A549 (cell line): ENCODE measurements at regions not wholly inside any gene's neighbourhood (a gene's known extent, or its start where the extent isn't known, plus 50 kb on each side); places are given as distances from the start of the nearest gene placed in this dataset.

Experiments
- ATAC-seq, 2 experiments: fragments of 200-7000 bp in 1 of 2; fragments of >200 bp in 1 of 2; cut with Nextera tagmentation in 1 of 2; cut with Tn5 transposase in 1 of 2; 3 replicates each; pipeline versions ENCODE4 v1.8.0 to v1.9.1; 2018 to 2020; ENCODE audit warnings: mild to moderate bottlenecking in 1 of 2, moderate library complexity in 1 of 2
- CTCF ChIA-PET: fragments of 300-600 bp; sonication (Branson Sonifier 250); formaldehyde crosslinking; extraction: SDS; loops from one replicate; lab custom pipeline; 2021; ENCODE audit warnings: antibody characterized with exemption, inconsistent platforms; lab: Yijun Ruan, JAX
- POLR2A ChIA-PET: fragments of 350-600 bp; formaldehyde crosslinking; extraction: SDS; loops from one replicate; lab custom pipeline; 2021; ENCODE audit warnings: antibody characterized with exemption, inconsistent platforms; lab: Yijun Ruan, JAX
- DNase-seq, 2 experiments: peaks; one replicate each; pipeline versions ENCODE4 v3.0.0 to v3.0.0-alpha.2; 2011 to 2016; ENCODE audit warnings: low read depth in 1 of 2, low spot score in 1 of 2
- FAIRE-seq: peaks from 2 replicates; lab custom pipeline; 2011; peaks lifted over from hg19 to GRCh38; lab: Jason Lieb, UNC
- H3K27ac ChIP-seq, 2 experiments: fragments of >200 bp; sonication (Bioruptor Twin); formaldehyde crosslinking; 3 replicates each; pipeline ENCODE4 v1.5.1; 2016 to 2017
- H3K4me1 ChIP-seq: fragments of >200 bp; sonication (Bioruptor Twin); formaldehyde crosslinking; 3 replicates; pipeline ENCODE4 v1.6.1; 2016
- H3K4me2 ChIP-seq: fragments of >200 bp; sonication (Bioruptor Twin); formaldehyde crosslinking; 3 replicates; pipeline ENCODE4 v1.6.1; 2016
- H3K4me3 ChIP-seq: fragments of >200 bp; sonication (Bioruptor Twin); formaldehyde crosslinking; 3 replicates; pipeline ENCODE4 v1.5.1; 2016
- H3K9me3 ChIP-seq: fragments of >200 bp; sonication (Bioruptor Twin); formaldehyde crosslinking; 3 replicates; pipeline ENCODE4 v1.6.1; 2016
- BCL3 ChIP-seq: fragments of >200 bp; sonication (Bioruptor Twin); formaldehyde crosslinking; IDR thresholded peaks from 3 replicates; pipeline ENCODE4 v1.6.1; 2016
- BHLHE40 ChIP-seq: IDR thresholded peaks from 2 replicates; pipeline ENCODE4 v1.6.1; 2012; ENCODE audit warnings: low read depth, low read length, inconsistent platforms
- CBX8 ChIP-seq: fragments of 200-600 bp; sonication (generic); IDR thresholded peaks from 2 replicates; pipeline ENCODE4 v1.6.1; 2016
- CEBPB ChIP-seq, 2 experiments: fragments of >200 bp in 1 of 2; sonication (Bioruptor Twin) in 1 of 2; formaldehyde crosslinking in 1 of 2; IDR thresholded peaks; 2 replicates each; pipeline ENCODE4 v1.6.1; 2012 to 2016
- E2F6 ChIP-seq: IDR thresholded peaks from 2 replicates; pipeline ENCODE4 v1.6.1; 2012; ENCODE audit warnings: low read depth, borderline replicate concordance
- EHF ChIP-seq: fragments of 250-450 bp; sonication (Bioruptor Pico); IDR thresholded peaks from 2 replicates; pipeline ENCODE4 v1.5.0; 2020; ENCODE audit warnings: mild to moderate bottlenecking
- ESRRA ChIP-seq: fragments of 150-350 bp; IDR thresholded peaks from 2 replicates; pipeline ENCODE4 v1.6.1; 2014; ENCODE audit warnings: mild to moderate bottlenecking, low read length, borderline replicate concordance
- HDAC2 ChIP-seq: fragments of 200-600 bp; sonication (generic); IDR thresholded peaks from 2 replicates; pipeline ENCODE4 v1.6.1; 2016
- HES2 ChIP-seq: fragments of >200 bp; sonication (Bioruptor Twin); formaldehyde crosslinking; IDR thresholded peaks from 2 replicates; pipeline ENCODE4 v1.6.1; 2016
- JUN ChIP-seq, 2 experiments: fragments of >200 bp; sonication (Bioruptor Twin); formaldehyde crosslinking; IDR thresholded peaks; 2 replicates in 1 of 2; 3 replicates in 1 of 2; pipeline ENCODE4 v1.6.1; 2016 to 2017
- NFE2L2 ChIP-seq: fragments of 150-350 bp; conservative IDR thresholded peaks from 2 replicates; pipeline ENCODE4 v1.6.1; 2014; ENCODE audit warnings: low read length
- NR3C1 ChIP-seq: fragments of >200 bp; sonication (Bioruptor Twin); formaldehyde crosslinking; IDR thresholded peaks from 3 replicates; pipeline ENCODE4 v1.6.1; 2017
- POLR2AphosphoS2 ChIP-seq: conservative IDR thresholded peaks from 2 replicates; pipeline ENCODE4 v1.6.1; 2012; ENCODE audit warnings: low read length, improper control_type of control experiment, inconsistent platforms
- RARB ChIP-seq: fragments of 250-450 bp; sonication (Bioruptor Pico); IDR thresholded peaks from 2 replicates; pipeline ENCODE4 v1.8.0; 2021; ENCODE audit warnings: mild to moderate bottlenecking, moderate library complexity
- RCOR1 ChIP-seq: fragments of 150-350 bp; IDR thresholded peaks from 2 replicates; pipeline ENCODE4 v1.6.1; 2014; ENCODE audit warnings: antibody characterized with exemption, low read length, low read depth
- RNF2 ChIP-seq: fragments of 200-600 bp; sonication (generic); IDR thresholded peaks from 2 replicates; pipeline ENCODE4 v1.6.1; 2016; ENCODE audit warnings: low read depth, mild to moderate bottlenecking, antibody characterized with exemption, moderate library complexity, borderline replicate concordance
- ZC3H11A ChIP-seq: fragments of 450-650 bp; IDR thresholded peaks from 2 replicates; pipeline ENCODE4 v1.6.1; 2014; ENCODE audit warnings: antibody characterized with exemption, mild to moderate bottlenecking
- ZNF302 ChIP-seq: fragments of 250-450 bp; sonication (Bioruptor Pico); IDR thresholded peaks from 2 replicates; pipeline ENCODE4 v1.9.0; 2021; ENCODE audit warnings: inconsistent platforms, mild to moderate bottlenecking, moderate library complexity
- ZSCAN20 ChIP-seq: fragments of 250-450 bp; sonication (Bioruptor Pico); IDR thresholded peaks from 2 replicates; pipeline ENCODE4 v1.8.0; 2022; ENCODE audit warnings: mild to moderate bottlenecking, moderate library complexity
- WGBS: methylation state at CpG from one replicate; pipeline ENCODE4 v1.1.6; 2017; ENCODE audit errors: missing lambda C conversion rate; 5-methylcytosine and 5-hydroxymethylcytosine counted together
- TF ChIP-seq, protein P1 (sequence below): fragments of >200 bp; sonication (Bioruptor Twin); formaldehyde crosslinking; IDR thresholded peaks from 3 replicates; pipeline ENCODE4 v1.5.1; 2016
- TF ChIP-seq, protein P2 (sequence below): fragments of 150-350 bp; IDR thresholded peaks from 2 replicates; pipeline ENCODE4 v1.6.1; 2014; ENCODE audit warnings: low read depth, mild to moderate bottlenecking, low read length
- TF ChIP-seq, protein P3 (sequence below): fragments of 250-450 bp; sonication (Bioruptor Pico); IDR thresholded peaks from 2 replicates; pipeline ENCODE4 v1.5.0; 2021; ENCODE audit warnings: mild to moderate bottlenecking, moderate library complexity, borderline replicate concordance

DNA sequence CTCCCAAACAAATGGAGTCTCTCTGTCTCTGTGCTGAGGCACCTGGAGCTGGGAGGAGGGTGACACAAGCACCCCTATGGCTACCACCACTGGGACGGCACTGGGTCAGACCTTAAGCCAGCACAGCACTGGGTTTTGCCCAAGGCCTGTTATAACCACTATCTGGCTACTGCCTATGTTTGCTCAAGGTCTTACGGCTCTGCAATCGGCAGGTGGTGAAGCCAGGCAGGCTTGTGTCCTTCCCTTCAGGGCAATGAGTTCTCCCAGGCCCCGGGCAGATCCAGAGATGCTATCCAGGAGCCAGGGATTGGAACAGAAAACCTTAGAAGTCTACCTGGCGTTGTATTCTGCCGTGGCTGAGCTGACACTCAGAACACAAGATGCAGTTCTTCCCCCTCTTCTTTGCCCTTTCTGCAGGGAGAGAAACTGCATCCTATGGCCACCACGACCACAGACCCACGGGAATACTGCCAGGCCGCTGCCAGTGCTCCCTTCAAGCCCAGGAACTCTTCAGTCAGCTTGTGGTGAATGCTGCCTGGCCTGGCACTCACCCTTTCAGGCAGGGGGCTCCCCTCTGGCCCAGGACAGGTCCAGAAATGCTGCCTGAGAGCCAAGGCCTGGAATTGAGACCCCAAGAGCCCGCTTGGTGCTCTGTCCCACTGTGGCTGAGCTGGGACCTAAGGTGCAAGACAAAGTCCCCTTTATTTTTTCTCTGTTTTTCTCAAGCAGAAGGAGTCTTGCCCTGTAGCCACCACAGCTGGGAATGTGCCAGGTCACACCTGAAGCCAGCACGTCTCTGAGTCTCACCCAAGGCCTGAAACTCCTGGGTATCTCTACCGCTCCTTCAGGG lies 67.0 kb upstream of the FRMD1 start:
- FAIRE-seq (no peak), ATAC-seq (no peak), DNase-seq (no peak)
- WGBS, result 62% methylated on average over 8 of the region's 12 CpGs
- no peaks in the 10 kb centered on the region for H3K9me3 ChIP-seq
- TF ChIP-seq, protein P1, sequence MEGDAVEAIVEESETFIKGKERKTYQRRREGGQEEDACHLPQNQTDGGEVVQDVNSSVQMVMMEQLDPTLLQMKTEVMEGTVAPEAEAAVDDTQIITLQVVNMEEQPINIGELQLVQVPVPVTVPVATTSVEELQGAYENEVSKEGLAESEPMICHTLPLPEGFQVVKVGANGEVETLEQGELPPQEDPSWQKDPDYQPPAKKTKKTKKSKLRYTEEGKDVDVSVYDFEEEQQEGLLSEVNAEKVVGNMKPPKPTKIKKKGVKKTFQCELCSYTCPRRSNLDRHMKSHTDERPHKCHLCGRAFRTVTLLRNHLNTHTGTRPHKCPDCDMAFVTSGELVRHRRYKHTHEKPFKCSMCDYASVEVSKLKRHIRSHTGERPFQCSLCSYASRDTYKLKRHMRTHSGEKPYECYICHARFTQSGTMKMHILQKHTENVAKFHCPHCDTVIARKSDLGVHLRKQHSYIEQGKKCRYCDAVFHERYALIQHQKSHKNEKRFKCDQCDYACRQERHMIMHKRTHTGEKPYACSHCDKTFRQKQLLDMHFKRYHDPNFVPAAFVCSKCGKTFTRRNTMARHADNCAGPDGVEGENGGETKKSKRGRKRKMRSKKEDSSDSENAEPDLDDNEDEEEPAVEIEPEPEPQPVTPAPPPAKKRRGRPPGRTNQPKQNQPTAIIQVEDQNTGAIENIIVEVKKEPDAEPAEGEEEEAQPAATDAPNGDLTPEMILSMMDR, result no peak
- TF ChIP-seq RCOR1 (no peak), ZSCAN20 (CRISPR knock-in tag) (no peak)
- TF ChIP-seq, protein P2, sequence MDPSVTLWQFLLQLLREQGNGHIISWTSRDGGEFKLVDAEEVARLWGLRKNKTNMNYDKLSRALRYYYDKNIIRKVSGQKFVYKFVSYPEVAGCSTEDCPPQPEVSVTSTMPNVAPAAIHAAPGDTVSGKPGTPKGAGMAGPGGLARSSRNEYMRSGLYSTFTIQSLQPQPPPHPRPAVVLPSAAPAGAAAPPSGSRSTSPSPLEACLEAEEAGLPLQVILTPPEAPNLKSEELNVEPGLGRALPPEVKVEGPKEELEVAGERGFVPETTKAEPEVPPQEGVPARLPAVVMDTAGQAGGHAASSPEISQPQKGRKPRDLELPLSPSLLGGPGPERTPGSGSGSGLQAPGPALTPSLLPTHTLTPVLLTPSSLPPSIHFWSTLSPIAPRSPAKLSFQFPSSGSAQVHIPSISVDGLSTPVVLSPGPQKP, result no peak
- H3K4me3 ChIP-seq, result no peak overlapping the region
- no peak overlapping the region for H3K4me2 ChIP-seq
- ChIA-PET POLR2A (no interaction called here), CTCF (interaction anchor here (0.6 to 1.7 kb wide), 2 partner anchors 160 to 210 kb away, joined by 4 to 9 read pairs; no protein-coding TSS in a partner anchor)
- H3K4me1 ChIP-seq, result no peaks in the 10 kb centered on the region
- H3K27ac ChIP-seq, result no peak overlapping the region

DNA sequence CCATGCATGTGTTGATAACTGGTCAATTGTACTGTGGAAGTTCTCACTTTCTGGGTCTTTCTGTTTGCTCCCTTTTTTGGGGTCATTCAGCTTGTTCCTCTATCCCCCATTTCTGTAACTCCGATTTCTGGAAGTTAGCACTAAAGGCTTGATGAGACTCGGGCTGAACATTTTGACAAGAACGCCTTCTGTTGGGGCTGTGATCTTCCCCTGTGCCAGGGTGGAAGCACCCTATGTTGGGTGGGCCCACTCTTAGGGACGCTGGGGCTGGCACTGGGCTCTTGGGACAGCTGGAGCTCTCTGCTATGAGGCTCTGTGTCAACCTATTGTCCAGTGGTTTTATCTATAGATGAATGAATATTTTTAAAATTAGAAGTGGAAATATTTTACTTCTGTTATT lies 60.1 kb upstream of the FRMD1 start:
- no peak for FAIRE-seq
- ATAC-seq, result no peak

More for the DNA sequence above, 60.1 kb upstream of the FRMD1 start:
- TF ChIP-seq HDAC2 (no peak), CBX8 (no peak), ZNF302 (no peak), JUN (IDR thresholded peaks at IDR 0.05) (no peak), RNF2 (no peak), RARB (CRISPR knock-in tag) (no peak), NR3C1 (no peak), ESRRA (no peak), E2F6 (no peak), NFE2L2 (no peak), CEBPB (IDR thresholded peaks at IDR 0.05) (no peak), BHLHE40 (no peak), HES2 (no peak), POLR2AphosphoS2 (no peak), EHF (CRISPR knock-in tag) (no peak), BCL3 (no peak), ZSCAN20 (CRISPR knock-in tag) (no peak), ZC3H11A (no peak)
- TF ChIP-seq, protein P1, result no peak
- TF ChIP-seq, protein P3, sequence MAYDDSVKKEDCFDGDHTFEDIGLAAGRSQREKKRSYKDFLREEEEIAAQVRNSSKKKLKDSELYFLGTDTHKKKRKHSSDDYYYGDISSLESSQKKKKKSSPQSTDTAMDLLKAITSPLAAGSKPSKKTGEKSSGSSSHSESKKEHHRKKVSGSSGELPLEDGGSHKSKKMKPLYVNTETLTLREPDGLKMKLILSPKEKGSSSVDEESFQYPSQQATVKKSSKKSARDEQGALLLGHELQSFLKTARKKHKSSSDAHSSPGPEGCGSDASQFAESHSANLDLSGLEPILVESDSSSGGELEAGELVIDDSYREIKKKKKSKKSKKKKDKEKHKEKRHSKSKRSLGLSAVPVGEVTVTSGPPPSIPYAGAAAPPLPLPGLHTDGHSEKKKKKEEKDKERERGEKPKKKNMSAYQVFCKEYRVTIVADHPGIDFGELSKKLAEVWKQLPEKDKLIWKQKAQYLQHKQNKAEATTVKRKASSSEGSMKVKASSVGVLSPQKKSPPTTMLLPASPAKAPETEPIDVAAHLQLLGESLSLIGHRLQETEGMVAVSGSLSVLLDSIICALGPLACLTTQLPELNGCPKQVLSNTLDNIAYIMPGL (CRISPR knock-in tag), result no peak
- no peak for DNase-seq
- Histone ChIP-seq H3K4me2 (no peak overlapping the region), H3K4me1 (no peaks in the 10 kb centered on the region), H3K27ac (no peak overlapping the region), H3K9me3 (no peaks in the 10 kb centered on the region), H3K4me3 (no peak overlapping the region)
- 54% methylated on average over 4 of the region's 4 CpGs for WGBS
- ChIA-PET CTCF (interaction anchor here (1.1 kb wide), 1 partner anchor 215 kb away, joined by 3 read pairs; no protein-coding TSS in a partner anchor), POLR2A (no interaction called here)
